NCI-H2227 treated with DMSO at 0.1 percent for 48 hours (cell line): ENCODE measurements at regions not wholly inside any gene's neighbourhood (a gene's known extent, or its start where the extent isn't known, plus 50 kb on each side); places are given as distances from the start of the nearest gene placed in this dataset.

Experiments
- DNase-seq: peaks from one replicate; lab custom pipeline; 2025; lab: John Stamatoyannopoulos, UW

GRCh38 chr6:128666405-128666804 lies 146.0 kb upstream of the PTPRK start:
- DNase-seq: no peak

- no peak for DNase-seq
Measured at GRCh38 chr6:128663238-128663637, 142.8 kb upstream of the PTPRK start.

- DNase-seq: no peak
Measured at GRCh38 chr6:128659878-128660622, 139.7 kb upstream of the PTPRK start.

GRCh38 chr6:128659276-128659675 lies 138.9 kb upstream of the PTPRK start:
- no peak for DNase-seq

GRCh38 chr6:128657181-128657580 lies 136.8 kb upstream of the PTPRK start:
- DNase-seq: no peak

- DNase-seq: no peak
Measured at GRCh38 chr6:128655978-128656498, 135.6 kb upstream of the PTPRK start.

GRCh38 chr6:128648022-128648598 lies 127.7 kb upstream of the PTPRK start:
- no peak for DNase-seq

GRCh38 chr6:128642132-128642531 lies 121.7 kb upstream of the PTPRK start:
- DNase-seq: no peak

- DNase-seq: no peak
Measured at GRCh38 chr6:128641703-128642102, 121.3 kb upstream of the PTPRK start.

- DNase-seq: no peak
Measured at GRCh38 chr6:128638817-128639216, 118.4 kb upstream of the PTPRK start.

GRCh38 chr6:128635219-128635618 lies 114.8 kb upstream of the PTPRK start:
- DNase-seq: no peak

GRCh38 chr6:128632131-128632530 lies 111.7 kb upstream of the PTPRK start:
- DNase-seq: no peak

- DNase-seq: no peak
Measured at GRCh38 chr6:128631031-128631430, 110.6 kb upstream of the PTPRK start.

GRCh38 chr6:128630213-128630612 lies 109.8 kb upstream of the PTPRK start:
- no peak for DNase-seq

- DNase-seq: no peak
Measured at GRCh38 chr6:128617285-128617684, 96.9 kb upstream of the PTPRK start.

- no peak for DNase-seq
Measured at GRCh38 chr6:128616342-128616741, 95.9 kb upstream of the PTPRK start.

- DNase-seq: no peak
Measured at GRCh38 chr6:128606611-128607010, 86.2 kb upstream of the PTPRK start.

GRCh38 chr6:128605961-128606360 lies 85.6 kb upstream of the PTPRK start:
- no peak for DNase-seq

GRCh38 chr6:128601060-128601459 lies 80.7 kb upstream of the PTPRK start:
- DNase-seq: no peak

- no peak for DNase-seq
Measured at GRCh38 chr6:128600397-128600951, 80.1 kb upstream of the PTPRK start.

GRCh38 chr6:128599036-128599435 lies 78.6 kb upstream of the PTPRK start:
- no peak for DNase-seq

GRCh38 chr6:128598571-128598970 lies 78.2 kb upstream of the PTPRK start:
- DNase-seq: no peak

- no peak for DNase-seq
Measured at GRCh38 chr6:128597956-128598355, 77.6 kb upstream of the PTPRK start.
